ENCODE measurements at regions not wholly inside any gene's neighbourhood (a gene's known extent, or its start where the extent isn't known, plus 50 kb on each side); places are given as distances from the start of the nearest gene placed in this dataset.

DNA sequence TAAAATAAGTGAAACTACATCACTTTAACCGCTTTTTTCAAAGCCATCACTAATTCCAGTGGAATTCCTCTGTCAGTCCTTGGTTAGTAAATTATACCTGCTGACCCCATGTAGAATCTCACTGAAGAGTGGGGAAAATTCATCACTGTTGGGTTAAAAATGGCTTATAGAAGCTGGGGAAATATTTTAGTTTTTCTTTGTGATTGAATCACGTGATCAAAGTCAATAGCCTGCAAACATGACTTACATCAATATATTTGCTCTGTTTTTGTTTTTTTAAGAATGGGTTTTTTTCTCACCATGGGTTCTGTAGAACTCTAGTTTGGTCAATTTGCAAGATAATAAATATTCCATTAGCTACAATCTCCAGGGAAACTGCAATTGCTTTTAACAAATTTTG lies 445.2 kb upstream of the FAM47C start:
- Histone ChIP-seq H3K9me3 (no peaks in the 10 kb centered on the region), H3K27me3 (no peaks in the 10 kb centered on the region), H3K27ac (no peak overlapping the region), H3K36me3 (no peaks in the 10 kb centered on the region), H3K4me1 (no peaks in the 10 kb centered on the region), H3K4me3 (no peak overlapping the region)
- intact Hi-C loops (cut with DNase I), result no loop called here
- no peak for DNase-seq (ENCODE audit: low spot score in 2 of 2)
- TF ChIP-seq CTCF (IDR thresholded peaks at IDR 0.05), result no peak

DNA sequence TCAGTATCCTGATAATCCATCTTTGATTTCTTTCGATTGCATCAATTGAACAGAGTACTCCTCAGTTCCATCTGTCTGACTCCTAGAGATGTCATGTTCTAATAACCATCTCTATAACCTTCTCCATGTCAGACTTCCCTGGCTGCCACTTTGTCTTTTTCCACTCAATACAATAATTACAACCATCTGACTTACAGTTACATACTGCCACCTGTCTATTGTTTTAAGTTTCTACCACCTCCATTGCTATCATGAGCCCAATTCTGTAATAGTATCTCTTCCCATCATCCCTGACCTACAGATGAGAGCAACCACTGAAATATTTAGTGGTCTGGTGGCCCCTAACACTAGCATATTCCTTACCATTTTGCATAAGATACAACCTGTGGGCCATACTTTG lies 439.2 kb upstream of the FAM47C start:
- no peaks in the 10 kb centered on the region for H3K27me3 ChIP-seq
- no peak overlapping the region for H3K27ac ChIP-seq
- H3K36me3 ChIP-seq, result no peaks in the 10 kb centered on the region
- H3K9me3 ChIP-seq, result no peaks in the 10 kb centered on the region
- DNase-seq (ENCODE audit: low spot score in 2 of 2), result no peak
- intact Hi-C loops (cut with DNase I), result no loop called here
- no peak for TF ChIP-seq CTCF (IDR thresholded peaks at IDR 0.05)
- no peaks in the 10 kb centered on the region for H3K4me1 ChIP-seq
- H3K4me3 ChIP-seq, result no peak overlapping the region

DNA sequence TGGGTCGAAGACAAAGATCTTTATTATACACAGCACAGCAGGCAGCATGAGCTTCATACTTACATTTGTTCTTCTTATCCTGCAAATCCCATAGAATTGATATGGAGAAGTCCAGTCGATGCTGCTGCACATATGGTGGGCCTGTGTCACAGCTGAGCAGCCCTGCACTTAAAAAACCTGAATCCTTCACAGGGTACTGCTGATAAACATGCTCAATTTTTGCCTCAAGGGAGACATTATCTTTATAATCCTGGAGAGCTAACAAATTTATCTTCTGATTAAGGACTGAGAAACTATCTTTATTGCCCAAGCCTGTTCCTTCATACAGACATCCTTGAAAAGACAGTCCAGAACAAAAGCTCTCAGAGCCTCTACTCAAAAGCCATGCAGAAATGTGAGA lies 434.4 kb upstream of the FAM47C start:
- DNase-seq (ENCODE audit: low spot score in 2 of 2), result no peak
- no peak overlapping the region for H3K27ac ChIP-seq
- intact Hi-C loops (cut with DNase I), result no loop called here
- H3K27me3 ChIP-seq, result no peaks in the 10 kb centered on the region
- TF ChIP-seq CTCF (IDR thresholded peaks at IDR 0.05), result no peak
- no peak overlapping the region for H3K4me3 ChIP-seq
- no peaks in the 10 kb centered on the region for H3K4me1 ChIP-seq
- H3K36me3 ChIP-seq, result no peaks in the 10 kb centered on the region
- H3K9me3 ChIP-seq, result no peaks in the 10 kb centered on the region

DNA sequence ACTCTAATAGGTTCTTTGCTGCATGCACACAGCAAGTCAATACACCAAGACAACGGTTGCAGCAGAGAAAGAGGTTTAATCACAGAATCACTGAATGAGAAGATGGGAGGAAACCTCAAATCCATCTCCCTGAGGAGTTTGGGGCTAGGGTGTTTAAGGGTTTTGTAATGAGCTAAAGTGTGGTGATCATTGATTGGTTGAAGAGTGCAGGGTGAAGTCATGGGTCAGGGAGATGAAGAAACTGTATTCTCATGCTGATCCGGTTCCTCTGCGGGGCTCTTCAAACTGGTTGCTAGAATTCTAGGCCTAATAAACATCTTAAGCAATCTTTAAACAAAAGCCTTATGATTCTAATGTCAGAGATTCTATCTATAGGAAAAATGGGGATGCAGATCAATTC lies 432.5 kb upstream of the FAM47C start:
- intact Hi-C loops (cut with DNase I), result no loop called here
- no peak for TF ChIP-seq CTCF (IDR thresholded peaks at IDR 0.05)
- Histone ChIP-seq H3K36me3 (no peaks in the 10 kb centered on the region), H3K4me3 (no peak overlapping the region), H3K4me1 (no peaks in the 10 kb centered on the region), H3K27me3 (no peaks in the 10 kb centered on the region), H3K27ac (no peak overlapping the region), H3K9me3 (no peaks in the 10 kb centered on the region)
- DNase-seq (ENCODE audit: low spot score in 2 of 2), result no peak

GRCh38 chrX:36577006-36577405 lies 431.2 kb upstream of the FAM47C start:
- no peak overlapping the region for H3K4me3 ChIP-seq
- no peaks in the 10 kb centered on the region for H3K4me1 ChIP-seq
- intact Hi-C loops (cut with DNase I), result no loop called here
- no peak for DNase-seq (ENCODE audit: low spot score in 2 of 2)
- no peaks in the 10 kb centered on the region for H3K27me3 ChIP-seq
- no peak overlapping the region for H3K27ac ChIP-seq
- no peaks in the 10 kb centered on the region for H3K36me3 ChIP-seq
- H3K9me3 ChIP-seq, result no peaks in the 10 kb centered on the region
- TF ChIP-seq CTCF (IDR thresholded peaks at IDR 0.05), result no peak

- intact Hi-C loops (cut with DNase I), result no loop called here
- no peak for TF ChIP-seq CTCF (IDR thresholded peaks at IDR 0.05)
- Histone ChIP-seq H3K4me3 (no peak overlapping the region), H3K36me3 (no peaks in the 10 kb centered on the region), H3K9me3 (no peaks in the 10 kb centered on the region), H3K4me1 (no peaks in the 10 kb centered on the region), H3K27me3 (no peaks in the 10 kb centered on the region), H3K27ac (no peak overlapping the region)
- no peak for DNase-seq (ENCODE audit: low spot score in 2 of 2)
Observed at GRCh38 chrX:36581030-36581429, 427.1 kb upstream of the FAM47C start.

All from ascending aorta (tissue), 2 donors.